ENCODE measurements at regions not wholly inside any gene's neighbourhood (a gene's known extent, or its start where the extent isn't known, plus 50 kb on each side); places are given as distances from the start of the nearest gene placed in this dataset.

DNA sequence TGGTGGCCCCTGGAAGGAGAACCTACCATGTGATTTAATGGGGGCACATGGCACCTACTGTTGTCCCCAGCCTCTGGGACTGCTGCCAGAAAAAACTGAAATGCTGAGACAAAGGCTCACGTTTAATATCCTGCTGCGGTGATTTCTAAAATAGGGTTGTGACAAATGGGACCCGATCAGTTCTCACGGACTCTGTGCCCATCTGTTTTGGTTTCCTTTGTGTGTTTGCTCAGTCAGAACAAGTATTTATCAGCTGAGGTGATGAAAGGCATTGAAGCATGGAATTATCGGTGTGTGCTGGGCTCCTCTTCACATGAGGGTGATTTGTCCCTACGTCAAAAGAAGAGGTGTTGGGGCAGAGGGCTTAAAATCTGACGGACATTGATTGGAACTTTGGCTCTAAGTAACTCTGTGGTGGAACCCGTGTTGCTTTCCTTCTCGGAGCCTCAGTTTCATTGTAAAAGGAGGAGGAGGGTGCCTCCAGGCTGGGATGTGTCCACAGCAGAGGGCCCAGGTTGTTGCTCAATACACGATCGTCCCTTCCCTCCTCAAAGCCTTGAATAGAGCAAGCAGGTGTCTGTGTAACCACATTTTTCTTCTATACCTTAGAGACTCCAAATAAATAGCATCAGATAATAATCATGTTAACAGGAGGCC is 283.3 kb upstream of the RGMA start:
- H3K36me3 ChIP-seq = no peaks in the 10 kb centered on the region
- WGBS, 2 donors (ENCODE audit: low coverage in 1 of 2) = 74 to 75% methylated on average over 7 to 11 of the region's 11 CpGs
- DNase-seq = no peak
- no peak overlapping the region for H3K27ac ChIP-seq
- no peaks in the 10 kb centered on the region for H3K27me3 ChIP-seq
- no peaks in the 10 kb centered on the region for H3K9me3 ChIP-seq
- TF ChIP-seq EP300 (IDR thresholded peaks at IDR 0.05; ENCODE audit: low read depth) = no peak
- TF ChIP-seq POLR2A (IDR thresholded peaks at IDR 0.05) = no peak
- TF ChIP-seq, protein P1, sequence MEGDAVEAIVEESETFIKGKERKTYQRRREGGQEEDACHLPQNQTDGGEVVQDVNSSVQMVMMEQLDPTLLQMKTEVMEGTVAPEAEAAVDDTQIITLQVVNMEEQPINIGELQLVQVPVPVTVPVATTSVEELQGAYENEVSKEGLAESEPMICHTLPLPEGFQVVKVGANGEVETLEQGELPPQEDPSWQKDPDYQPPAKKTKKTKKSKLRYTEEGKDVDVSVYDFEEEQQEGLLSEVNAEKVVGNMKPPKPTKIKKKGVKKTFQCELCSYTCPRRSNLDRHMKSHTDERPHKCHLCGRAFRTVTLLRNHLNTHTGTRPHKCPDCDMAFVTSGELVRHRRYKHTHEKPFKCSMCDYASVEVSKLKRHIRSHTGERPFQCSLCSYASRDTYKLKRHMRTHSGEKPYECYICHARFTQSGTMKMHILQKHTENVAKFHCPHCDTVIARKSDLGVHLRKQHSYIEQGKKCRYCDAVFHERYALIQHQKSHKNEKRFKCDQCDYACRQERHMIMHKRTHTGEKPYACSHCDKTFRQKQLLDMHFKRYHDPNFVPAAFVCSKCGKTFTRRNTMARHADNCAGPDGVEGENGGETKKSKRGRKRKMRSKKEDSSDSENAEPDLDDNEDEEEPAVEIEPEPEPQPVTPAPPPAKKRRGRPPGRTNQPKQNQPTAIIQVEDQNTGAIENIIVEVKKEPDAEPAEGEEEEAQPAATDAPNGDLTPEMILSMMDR (IDR thresholded peaks at IDR 0.05) = no peak
- no peak for TF ChIP-seq POLR2AphosphoS5 (IDR thresholded peaks at IDR 0.05)
- in situ Hi-C loops (cut with MboI; ENCODE audit: low pct_ligation_motif_present in 1 of 4, low pct_unique_long_range_greater_than_20kb in 1 of 4, low sequenced_read_pairs in 3 of 4) (no loop called here), intact Hi-C loops (cut with DNase I; ENCODE audit: low total_unique reads) (no loop called here)
- no peak overlapping the region for H3K4me3 ChIP-seq
- no peaks in the 10 kb centered on the region for H3K4me1 ChIP-seq

DNA sequence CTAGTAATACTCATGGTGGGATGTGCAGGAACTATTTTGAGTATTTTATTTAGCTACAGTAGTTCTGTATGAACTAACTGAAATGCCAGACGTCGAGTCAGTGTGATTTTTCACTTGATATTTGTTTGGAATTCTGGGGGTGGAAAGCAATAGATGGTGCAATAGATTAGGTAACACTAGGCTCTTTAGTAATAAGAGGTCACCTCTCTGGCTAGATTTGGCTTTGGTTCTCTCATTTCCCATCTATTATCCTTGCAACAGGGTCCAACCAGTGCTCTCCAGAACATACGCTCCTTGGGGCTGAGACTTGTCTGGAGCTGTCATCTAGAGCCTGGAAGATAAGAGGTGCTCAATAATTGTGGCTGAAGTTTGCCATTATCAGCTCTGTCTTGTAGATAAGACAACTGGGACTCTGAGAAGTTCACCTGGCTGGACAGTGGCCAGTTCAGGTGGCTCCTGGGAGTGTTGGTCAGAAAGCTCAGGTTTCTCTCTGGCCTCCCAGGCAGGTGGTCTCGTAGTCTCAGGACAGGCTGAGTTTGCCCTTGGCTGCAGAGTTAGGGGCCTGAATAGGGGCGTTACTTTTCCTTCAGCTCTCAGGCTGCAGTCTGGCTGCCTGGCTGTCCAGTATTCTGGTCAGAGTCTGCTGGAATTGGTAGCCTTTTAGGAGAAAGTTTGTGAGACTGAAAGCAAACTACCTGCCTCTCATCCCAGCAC is 277.5 kb upstream of the RGMA start:
- H3K9me3 ChIP-seq = no peaks in the 10 kb centered on the region
- WGBS, 2 donors (ENCODE audit: low coverage in 1 of 2) = 66 to 71% methylated on average over 3 to 5 of the region's 5 CpGs
- no peak overlapping the region for H3K4me3 ChIP-seq
- H3K36me3 ChIP-seq = no peaks in the 10 kb centered on the region
- in situ Hi-C loops (cut with MboI; ENCODE audit: low pct_ligation_motif_present in 1 of 4, low pct_unique_long_range_greater_than_20kb in 1 of 4, low sequenced_read_pairs in 3 of 4) = no loop called here
- H3K27ac ChIP-seq = no peak overlapping the region
- DNase-seq = no peak
- intact Hi-C loops (cut with DNase I; ENCODE audit: low total_unique reads) = no loop called here
- TF ChIP-seq EP300 (IDR thresholded peaks at IDR 0.05; ENCODE audit: low read depth) (no peak), POLR2A (IDR thresholded peaks at IDR 0.05) (no peak), POLR2AphosphoS5 (IDR thresholded peaks at IDR 0.05) (no peak)
- TF ChIP-seq, protein P1 (IDR thresholded peaks at IDR 0.05) = no peak
- no peaks in the 10 kb centered on the region for H3K4me1 ChIP-seq
- H3K27me3 ChIP-seq = no peaks in the 10 kb centered on the region

DNA sequence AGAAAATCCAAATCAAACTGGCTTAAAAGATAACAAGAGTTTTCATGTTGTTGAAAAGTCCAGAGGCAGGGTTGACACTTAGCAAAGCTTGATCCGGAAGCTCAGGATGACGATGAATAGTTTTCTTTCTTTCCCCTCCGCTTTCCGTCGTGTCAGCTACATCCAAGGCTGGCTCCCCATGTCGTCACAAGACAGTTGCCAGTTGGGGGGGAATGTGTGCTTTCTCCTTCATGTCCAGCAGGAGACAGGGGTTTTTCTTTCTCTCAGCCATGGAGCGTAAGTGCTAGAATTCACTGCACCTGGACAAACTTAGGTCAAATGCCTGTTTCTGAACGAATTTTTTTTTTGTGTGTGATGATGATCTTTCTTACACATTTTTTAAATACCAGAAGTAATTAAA is 273.8 kb upstream of the RGMA start:
- TF ChIP-seq EP300 (IDR thresholded peaks at IDR 0.05; ENCODE audit: low read depth) = no peak
- TF ChIP-seq, protein P1 (IDR thresholded peaks at IDR 0.05) = no peak
- TF ChIP-seq POLR2A (IDR thresholded peaks at IDR 0.05) = no peak
- TF ChIP-seq POLR2AphosphoS5 (IDR thresholded peaks at IDR 0.05) = no peak
- whole genome bisulfite sequencing, 2 donors (ENCODE audit: low coverage in 1 of 2) = 62 to 70% methylated on average over 8 of the region's 8 CpGs
- Histone ChIP-seq H3K27ac (no peak overlapping the region), H3K9me3 (no peaks in the 10 kb centered on the region), H3K4me3 (no peak overlapping the region), H3K27me3 (no peaks in the 10 kb centered on the region), H3K4me1 (no peaks in the 10 kb centered on the region), H3K36me3 (no peaks in the 10 kb centered on the region)
- DNase-seq = no peak
- intact Hi-C loops (cut with DNase I; ENCODE audit: low total_unique reads) = no loop called here
- in situ Hi-C loops (cut with MboI; ENCODE audit: low pct_ligation_motif_present in 1 of 4, low pct_unique_long_range_greater_than_20kb in 1 of 4, low sequenced_read_pairs in 3 of 4) = no loop called here

DNA sequence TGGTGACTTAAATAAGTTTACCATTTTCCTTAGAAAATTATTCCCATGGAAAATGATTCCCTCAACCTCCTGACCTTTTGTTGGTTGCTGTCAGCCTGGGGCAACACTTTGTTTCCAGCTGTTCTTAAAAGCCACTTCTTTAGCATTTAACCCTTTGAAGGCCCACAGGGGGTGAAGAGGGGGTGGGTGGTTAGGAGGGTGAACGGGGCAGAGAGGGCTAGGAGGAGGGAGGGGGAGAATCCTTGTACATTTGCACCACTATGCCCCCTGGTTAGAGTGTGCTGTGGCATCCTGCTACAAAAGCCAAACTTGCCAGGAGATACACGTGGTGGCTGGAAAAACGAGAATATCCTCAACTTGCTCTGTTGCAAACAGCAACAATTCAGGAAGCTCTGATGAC is 273.2 kb upstream of the RGMA start:
- 28 to 53% methylated on average over 2 to 3 of the region's 3 CpGs for WGBS, 2 donors (ENCODE audit: low coverage in 1 of 2)
- intact Hi-C loops (cut with DNase I; ENCODE audit: low total_unique reads) (no loop called here), in situ Hi-C loops (cut with MboI; ENCODE audit: low pct_ligation_motif_present in 1 of 4, low pct_unique_long_range_greater_than_20kb in 1 of 4, low sequenced_read_pairs in 3 of 4) (no loop called here)
- no peaks in the 10 kb centered on the region for H3K27me3 ChIP-seq
- no peak overlapping the region for H3K27ac ChIP-seq
- no peaks in the 10 kb centered on the region for H3K36me3 ChIP-seq
- H3K4me3 ChIP-seq = no peak overlapping the region
- DNase-seq = no peak
- no peaks in the 10 kb centered on the region for H3K4me1 ChIP-seq
- H3K9me3 ChIP-seq = no peaks in the 10 kb centered on the region
- TF ChIP-seq, protein P1 (IDR thresholded peaks at IDR 0.05) = no peak
- TF ChIP-seq POLR2A (IDR thresholded peaks at IDR 0.05) (no peak), POLR2AphosphoS5 (IDR thresholded peaks at IDR 0.05) (no peak), EP300 (IDR thresholded peaks at IDR 0.05; ENCODE audit: low read depth) (no peak)
